Stimulated activated CD8-positive, alpha-beta memory T cell treated with anti-CD3 and anti-CD28 coated beads, Interleukin-2, amount 100 ng/mL, for 1 hour (primary cell): ENCODE measurements at regions not wholly inside any gene's neighbourhood (a gene's known extent, or its start where the extent isn't known, plus 50 kb on each side); places are given as distances from the start of the nearest gene placed in this dataset.
"Not testable (repeated sequence)": the region's sequence is repeated elsewhere in the genome, so short reads cannot be mapped to it uniquely, and the experiment has no call there.

Source experiments
- DNase-seq, 2 donors: peaks; one replicate each; pipeline ENCODE4 v3.0.0-alpha.2; 2020; ENCODE audit warnings: low read depth in 2 of 2

DNA sequence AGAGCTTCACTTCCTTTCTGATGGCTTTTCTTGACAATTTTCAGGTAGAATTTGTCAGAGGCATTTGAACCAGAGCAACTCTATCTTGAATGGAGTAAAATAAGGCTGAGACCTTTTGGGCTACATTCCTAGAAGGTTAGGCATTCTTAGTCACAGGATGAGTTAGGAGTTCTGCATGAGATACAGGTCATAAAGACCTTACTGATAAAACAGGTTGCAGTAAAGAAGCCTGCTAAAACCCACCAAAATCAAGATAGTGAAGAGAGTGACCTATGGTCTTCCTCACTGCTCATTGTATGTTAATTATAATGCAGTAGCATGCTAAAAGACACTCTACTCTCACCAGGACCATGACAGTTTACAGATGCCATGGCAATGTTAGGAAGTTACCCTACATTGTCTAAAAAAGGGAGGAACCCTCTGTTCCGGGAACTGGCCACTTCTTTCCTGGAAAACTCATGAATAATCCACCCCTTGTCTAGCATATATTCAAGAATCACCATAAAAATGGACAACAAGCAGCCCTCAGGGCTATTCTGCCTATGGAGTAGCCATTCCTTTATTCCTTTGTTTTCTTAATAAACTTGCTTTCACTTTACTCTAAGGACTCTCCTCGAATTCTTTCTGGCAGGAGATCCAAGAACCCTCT is 1519.7 kb upstream of the TENM4 start:
- no peak for DNase-seq

DNA sequence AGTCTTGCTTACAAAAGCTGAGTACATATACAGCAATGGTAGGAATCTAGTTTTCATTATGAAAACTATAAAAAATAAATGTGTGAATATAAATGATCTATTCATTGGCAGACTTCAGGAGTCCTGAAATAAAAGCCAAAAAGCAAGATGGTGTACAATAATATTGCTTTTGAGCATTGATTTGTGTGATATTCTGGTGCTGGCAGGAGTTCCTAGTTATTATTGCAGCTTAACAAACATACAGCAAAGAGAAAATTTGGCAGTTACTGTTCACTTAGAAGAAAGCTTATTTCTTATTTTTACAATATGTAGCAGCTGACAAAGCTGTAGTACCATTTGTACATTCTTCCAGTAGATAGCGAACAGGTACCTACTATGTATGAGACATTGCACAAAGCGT is 1518.9 kb upstream of the TENM4 start:
- DNase-seq, result no peak

DNA sequence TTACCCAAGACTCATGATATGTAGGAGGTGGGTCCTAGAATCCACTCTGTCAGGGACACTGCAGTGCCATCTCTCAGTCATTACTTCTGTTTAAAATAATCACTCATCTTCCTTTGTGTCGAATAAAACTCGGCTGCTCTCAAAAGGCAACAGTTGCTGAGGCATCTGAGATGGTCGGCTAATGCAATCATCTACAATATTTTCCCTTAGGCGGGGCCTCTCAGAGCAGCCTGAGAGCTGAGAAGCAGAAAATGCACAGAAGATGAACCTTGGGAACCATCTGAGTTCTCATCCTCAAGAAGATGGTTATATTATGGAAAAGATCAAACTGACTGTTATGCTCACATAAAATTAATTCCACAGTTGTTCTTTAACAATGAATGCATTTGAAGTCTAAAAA is 1518.2 kb upstream of the TENM4 start:
- no peak for DNase-seq

DNA sequence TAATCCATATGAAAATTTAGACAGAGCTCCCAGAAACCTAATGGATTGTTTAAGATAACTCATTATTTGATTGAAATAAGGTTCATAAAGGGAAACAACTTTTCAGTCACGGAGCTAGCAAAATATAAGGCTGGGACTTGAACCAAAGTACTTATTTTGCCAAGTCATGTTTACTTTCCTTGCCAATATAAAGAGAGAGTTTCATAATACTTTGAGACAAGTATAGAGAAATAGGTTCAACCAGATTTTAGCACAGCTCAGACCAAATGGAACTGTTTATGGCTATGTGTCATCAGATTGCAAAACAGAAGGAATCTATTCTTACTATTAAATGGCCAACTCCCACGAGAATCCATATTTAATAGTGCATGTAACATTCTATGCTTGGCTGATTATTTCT is 1517.5 kb upstream of the TENM4 start:
- no peak for DNase-seq

DNA sequence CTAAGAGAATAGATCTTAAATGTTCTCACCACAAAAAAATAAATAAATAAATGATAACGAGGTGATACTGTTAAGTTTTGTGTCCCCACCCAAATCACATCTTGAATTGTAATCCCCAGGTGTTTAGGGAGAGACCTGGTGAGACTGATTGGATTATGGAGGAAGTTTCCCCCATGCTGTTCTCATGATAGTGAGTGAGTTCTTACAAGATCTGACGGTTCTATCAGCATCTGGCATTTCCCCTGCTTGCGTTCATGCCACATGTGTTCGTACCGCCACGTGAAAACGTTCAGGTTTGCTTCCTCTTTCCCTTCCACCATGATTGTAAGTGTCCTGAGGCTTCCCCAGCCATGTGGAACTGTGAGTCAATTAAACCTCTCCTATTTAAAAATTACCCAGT is 1514.8 kb upstream of the TENM4 start:
- DNase-seq, result no peak

DNA sequence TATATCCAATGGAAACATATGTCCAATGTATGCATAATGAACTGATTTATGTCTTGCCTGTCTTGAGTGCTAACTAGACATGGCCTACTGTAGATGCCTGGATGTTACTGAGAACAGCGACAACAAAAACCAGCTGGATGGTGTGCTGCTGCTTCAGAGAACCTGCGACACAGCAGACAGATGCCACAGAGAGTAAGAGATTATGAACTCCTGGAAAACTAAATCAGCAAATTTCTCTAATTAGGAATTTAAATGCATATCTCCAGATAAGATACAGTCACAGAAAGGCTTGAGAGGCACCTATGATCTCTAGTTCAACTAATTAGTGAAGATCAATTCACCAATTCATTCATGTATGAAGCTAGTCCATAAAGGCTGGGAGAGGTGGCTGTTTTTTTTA is 1508.0 kb upstream of the TENM4 start:
- DNase-seq, result no peak

DNA sequence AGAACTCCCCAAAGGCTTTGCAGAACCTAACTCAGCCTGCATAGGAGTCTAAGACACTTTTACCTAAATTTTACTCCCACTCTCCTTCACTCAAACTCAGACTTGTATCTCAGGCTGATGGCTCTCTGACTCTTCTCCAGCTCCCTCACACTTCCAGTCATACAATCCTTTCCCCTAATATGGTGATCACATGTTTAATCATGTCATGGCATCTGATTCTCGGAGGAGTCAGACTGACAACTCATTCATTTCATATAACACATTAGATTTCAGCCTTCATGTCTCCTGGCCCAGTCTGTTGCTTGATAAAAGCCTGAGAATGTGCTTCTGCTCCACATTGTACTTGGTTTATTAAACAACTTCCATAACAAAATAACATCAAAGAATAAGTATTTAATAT is 1503.9 kb upstream of the TENM4 start:
- DNase-seq, result no peak

DNA sequence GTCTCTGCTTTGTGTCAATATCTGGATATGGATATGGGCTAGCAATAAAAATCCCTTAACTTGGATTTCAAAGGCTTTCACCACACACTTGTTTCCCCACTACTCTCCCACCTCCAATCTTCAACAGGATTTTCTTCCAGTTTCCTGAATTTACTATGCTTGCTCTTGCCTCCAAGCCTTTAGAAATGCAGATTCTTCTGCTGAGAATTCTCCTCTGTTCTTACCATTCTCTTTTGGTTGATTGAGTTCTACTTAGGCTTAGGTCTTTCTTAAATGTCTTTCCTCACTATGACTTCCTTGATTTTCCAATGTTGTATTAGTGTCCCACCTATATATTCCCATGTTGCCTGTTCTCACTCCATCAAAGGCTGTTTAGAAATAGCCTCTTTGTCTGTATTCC is 1502.4 kb upstream of the TENM4 start:
- no peak for DNase-seq

DNA sequence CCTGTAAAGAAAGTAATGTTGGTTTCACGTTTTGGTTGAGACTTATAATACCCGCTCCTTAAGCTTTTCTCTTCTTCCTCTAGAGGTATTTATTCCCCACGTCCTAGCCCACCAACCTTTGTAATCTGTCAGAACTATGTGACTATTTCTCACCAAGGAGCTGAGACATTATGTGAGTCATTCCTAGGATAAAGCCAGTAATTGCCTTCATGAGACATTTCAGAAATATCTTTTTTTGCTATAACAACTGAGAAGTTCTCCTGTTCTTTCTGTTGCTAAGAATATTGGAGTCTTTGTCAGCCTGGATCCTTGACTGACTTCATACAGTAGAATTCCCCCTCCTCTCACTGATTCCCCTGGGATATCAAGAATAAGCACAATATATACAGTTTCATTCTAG is 1497.0 kb upstream of the TENM4 start:
- DNase-seq, result no peak

DNA sequence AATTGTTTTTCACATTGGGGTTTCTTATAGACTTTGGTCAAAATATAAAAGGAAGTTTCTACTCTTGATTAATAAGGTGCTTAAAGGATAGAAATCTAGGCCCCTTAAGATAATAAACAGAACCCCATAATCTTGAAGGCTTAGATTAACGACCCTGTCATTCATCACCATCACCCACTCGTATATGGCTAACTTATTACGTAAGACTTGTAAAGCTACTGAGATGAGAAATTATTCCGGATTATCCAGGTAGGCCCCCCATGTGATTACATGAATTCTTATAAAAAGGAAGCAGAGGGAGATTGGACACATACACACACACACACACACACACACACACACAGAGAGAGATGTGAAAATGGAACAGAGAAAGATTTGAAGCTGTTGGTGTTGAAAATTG is 1489.2 kb upstream of the TENM4 start:
- no peak for DNase-seq

DNA sequence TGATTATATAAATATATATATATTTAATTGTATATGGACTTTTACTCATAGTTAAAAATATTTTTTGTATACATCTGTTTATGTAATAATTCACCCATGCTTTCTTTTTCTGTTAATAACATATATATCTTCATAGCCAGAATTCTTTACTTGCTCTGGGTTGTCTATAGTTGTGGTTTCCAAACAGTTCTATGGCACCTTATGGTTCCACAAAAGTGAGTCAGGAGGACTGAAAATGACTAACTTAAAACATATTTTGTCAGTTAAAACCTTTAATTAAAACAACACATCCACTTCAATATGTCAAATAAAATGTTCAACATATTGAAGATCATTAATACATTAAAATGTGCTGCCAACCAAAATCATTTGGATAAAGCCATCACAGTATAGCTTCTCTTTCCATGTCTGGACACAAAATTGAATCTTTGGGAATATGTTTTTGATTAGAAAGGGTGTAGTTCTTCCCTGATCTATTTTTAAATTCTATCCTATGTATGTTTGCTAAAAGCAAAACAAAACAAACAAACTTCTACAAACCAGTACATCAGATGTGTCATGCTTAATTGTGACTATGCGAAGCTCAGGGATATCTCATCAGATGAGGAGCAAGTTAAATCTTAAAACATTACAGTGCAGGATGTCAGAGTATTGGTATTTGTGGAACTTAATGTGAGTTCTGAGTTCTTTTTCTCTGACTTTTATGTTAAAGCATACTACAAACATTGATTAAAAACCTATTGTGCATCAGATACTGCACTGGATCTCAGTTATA is 1488.4 kb upstream of the TENM4 start:
- DNase-seq, result no peak

DNA sequence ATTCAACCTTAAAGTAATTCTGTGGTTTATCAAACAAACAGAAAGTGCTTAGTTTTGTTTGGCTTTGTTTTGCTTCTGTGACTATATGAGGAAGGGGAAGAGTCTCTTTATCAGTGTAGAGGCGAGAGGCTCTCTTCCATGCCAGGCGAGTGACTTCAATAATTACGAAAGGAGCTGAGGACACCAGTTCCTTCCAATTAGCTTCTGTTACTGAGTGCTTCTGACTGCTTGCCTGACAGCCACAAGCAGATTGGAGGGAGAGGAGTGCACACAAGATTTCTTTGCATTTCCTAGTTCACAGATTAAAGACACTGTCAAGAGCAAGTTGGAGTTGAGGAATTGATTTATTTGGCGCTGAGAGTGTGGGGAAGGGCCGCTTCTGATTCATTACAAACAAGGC is 1484.5 kb upstream of the TENM4 start:
- DNase-seq, result no peak

DNA sequence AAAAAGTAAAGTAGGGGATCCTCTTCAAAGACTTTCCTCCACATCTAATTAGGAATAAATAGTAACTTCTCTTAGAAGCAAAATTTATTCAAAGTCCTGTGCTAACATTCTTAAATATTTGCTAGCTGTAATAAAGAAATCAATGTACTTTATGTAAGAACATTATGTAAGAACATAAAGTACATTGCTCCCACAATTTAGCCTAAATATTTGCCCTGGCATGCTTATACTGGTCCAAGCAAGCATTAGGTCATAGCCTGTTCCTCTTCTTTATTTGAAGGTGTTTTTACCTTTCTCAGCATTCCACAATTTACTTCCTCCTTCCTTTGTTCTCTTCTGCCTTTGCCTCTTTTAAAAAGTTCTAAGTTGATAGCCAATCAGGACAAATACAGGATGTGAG is 1480.5 kb upstream of the TENM4 start:
- not testable (repeated sequence) for DNase-seq

DNA sequence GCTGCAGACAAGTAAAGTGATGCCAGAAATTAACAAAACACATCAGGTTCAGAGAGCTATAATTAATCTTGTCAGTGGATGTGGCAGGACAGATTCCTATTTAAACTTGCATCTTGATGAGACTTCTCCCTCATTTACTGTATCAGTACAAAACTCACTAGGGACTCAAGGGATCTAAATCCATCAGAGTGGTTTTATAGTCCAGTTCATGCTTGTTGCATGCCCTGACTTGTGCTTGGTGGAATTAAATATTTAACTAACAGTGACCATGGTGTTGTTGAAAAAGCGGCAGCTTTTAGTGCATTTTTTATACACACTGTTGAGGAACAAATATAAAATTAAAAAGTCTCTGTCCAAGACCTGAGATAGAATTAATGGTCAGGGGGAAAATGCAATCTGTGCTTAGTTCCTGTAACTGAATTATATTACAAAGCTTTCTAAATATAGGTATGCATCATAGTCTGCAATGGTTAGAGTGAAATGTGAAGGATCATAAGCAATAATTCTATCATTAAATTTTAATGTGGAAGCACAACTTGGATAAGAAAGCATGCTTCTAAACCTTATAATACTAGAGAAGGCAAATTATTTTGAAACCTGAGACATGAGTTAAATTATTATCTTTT is 1475.5 kb upstream of the TENM4 start:
- no peak for DNase-seq

DNA sequence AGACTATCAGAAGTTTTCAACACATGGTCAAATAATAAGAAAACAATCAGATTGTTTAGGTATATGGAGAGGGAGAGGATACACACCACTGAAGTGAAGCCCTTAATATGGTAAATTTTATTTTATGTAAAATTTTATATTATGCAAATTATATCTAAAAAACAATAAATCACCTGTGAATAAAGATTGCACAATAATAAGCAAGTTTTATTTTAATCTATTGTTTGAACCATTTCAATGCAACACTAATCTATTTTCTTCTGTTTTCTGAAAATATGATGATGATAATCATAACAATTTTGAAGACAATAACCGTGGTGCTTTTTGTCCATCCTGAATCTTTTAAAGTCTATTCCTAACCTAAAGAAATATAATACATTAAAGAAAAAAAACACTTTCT is 1473.5 kb upstream of the TENM4 start:
- no peak for DNase-seq

DNA sequence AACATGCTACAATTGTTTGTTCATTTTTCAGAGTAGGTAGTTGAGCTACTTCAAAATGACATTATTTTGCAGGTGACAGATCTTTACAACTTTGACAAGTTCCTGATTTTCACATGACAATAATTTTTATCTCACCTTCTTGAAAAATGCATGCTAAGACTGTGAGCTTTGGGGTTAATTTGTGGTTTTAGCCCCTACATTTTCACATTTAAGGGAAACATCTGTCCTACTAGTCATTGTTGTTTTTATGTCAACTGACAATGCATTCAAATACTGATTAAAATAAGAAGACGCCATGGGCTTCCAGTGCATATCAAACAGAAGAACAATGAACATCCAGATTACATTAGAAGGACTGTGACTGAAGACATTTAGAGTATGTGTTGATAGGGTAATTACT is 1470.8 kb upstream of the TENM4 start:
- no peak for DNase-seq

DNA sequence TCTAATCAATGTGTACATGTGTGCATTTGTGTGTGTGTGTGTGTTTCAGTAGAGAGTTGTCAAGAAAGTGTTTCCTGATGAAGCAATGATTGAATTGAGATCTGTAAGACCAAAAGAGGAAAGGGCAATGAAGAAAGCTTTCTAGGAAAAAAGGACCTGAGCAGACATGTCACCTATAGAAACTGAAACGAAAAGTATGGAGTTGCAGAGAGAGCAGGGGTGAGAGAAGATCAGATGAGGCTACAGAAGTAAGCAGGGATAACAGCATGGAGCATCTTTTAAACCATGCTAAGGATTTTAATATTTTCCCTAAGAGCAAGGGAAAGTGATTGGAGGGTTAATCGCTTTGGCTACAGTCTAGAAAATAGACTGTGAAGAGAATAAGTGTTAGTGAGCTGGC is 1459.4 kb upstream of the TENM4 start:
- no peak for DNase-seq

DNA sequence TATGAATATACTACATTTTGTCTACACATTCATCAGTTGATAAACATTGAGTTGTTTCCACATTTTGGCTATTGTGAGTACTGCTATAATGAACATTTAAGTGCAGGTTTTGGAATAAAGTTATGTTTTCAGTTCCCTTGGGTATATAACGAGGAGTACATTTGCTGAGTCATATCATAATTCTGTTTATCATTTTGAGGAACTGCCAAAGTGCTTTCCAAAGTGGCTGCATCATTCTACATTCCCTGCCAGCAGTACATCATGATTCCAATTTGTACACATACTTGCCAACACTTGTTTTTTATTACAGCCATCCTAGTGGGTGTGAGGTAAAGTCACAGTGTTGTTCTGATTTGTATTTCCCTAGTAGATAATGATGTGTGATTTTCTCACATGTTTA is 1458.6 kb upstream of the TENM4 start:
- no peak for DNase-seq

DNA sequence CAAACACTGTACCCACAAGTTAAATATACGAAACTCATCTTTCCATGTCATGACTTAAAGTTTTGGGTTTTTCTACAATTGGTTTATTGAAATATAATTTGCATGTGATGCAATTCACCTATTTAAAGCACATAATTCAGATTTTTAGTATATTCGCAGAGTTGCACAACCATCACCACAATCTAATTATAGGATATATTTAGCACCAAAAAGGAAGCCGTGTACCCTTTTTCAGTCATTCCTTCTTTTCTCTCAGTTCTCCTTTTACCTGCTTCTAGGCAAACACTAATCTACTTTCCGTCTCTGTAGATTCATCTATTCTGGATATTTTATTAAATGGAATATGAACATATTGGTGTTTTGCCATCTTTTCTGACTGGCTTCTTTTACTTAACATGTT is 1458.1 kb upstream of the TENM4 start:
- DNase-seq, result no peak

DNA sequence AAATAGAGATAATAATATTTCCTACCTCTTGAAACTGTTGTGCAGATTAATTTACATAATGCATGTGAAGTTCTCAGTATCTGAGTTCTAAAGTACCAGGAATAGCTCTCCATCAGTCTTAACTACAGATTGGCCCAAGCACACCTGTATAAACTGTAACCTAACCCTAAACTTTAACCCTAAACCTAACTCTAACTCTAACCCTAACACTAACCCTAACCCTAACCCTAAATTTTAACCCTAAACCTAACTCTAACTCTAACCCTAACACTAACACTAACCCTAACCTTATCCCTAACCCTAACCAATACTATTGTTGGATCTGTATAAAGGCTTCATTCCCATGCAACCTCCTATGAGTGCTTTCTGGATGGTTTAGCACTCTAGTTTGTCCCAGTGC is 1445.9 kb upstream of the TENM4 start:
- no peak for DNase-seq

DNA sequence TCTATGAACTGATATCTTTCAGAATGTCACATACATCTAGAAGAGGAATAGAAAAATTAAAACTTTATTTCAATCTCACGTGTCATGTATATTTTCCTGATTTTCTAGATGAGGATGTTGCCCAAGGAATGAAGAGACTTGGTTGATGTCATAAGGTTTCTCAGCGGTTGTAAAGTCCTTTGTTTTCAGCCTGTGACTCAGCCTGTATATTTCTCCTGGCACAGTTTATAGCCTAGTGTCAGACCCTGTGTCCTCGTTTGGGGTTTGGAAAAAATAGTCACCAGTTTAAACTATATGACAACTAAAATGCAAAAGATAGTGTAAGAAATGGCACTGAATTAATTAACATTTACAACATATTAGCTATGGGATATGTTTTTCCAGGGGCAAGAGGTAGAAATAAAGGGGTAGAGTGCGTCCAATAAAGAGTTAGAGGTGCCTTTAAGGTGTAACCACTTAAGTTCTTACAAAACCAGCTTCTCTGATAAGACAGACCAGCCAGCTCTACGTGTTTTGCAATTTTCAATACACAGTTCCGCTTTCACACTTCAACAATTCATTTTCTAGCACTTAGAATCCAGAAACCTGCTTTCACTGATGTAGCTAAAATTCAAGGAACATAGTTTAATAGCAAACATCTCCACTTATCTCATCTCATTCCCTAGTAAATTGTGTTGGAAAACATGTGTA is 1432.6 kb upstream of the TENM4 start:
- DNase-seq, result no peak

DNA sequence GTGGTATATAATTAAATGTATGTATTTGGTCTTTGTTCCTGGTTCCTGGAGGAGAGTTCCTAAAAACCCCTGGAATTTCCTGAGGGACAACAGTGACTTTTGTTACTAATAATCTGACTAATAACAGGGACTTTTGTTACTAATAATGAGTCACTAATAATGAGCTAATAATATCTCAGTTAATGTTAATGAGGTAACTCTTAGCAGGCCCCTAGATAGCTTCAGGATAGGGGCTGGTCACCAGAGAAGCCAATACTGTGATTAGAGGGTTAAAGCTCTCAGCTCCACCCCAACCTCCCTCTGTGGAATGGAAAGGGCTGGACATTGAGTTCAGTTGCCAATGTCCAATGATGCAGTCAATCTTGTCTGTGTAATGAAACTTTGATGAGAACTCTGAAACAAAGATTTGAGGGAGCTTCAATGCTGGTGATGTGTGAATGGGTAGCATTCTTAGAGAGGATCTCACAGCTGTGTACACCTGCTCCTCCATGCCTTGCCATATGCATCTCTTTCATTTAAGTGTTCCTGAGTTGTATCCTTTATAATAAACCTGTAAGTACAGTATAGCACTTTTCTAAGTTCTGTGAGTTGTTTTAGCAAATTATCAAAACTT is 1431.4 kb upstream of the TENM4 start:
- DNase-seq, result no peak
